ENCODE measurements at regions not wholly inside any gene's neighbourhood (a gene's known extent, or its start where the extent isn't known, plus 50 kb on each side); places are given as distances from the start of the nearest gene placed in this dataset.

- no peak for TF ChIP-seq CEBPB (tag; IDR thresholded peaks at IDR 0.05)
- no peak for TF ChIP-seq ATF3 (IDR thresholded peaks at IDR 0.05)
- TF ChIP-seq ATF3 (CRISPR knock-in tag; conservative IDR thresholded peaks at IDR 0.05): no peak
- no peak for TF ChIP-seq CTCF (IDR thresholded peaks at IDR 0.05 in 2 of 3, conservative IDR thresholded peaks at IDR 0.05 in 1 of 3; ENCODE audit: insufficient read depth in 2 of 3, low read depth in 1 of 3, low read length in 3 of 3)
- TF ChIP-seq ZNF707 (CRISPR knock-in tag; conservative IDR thresholded peaks at IDR 0.05): no peak
- no peak for TF ChIP-seq TFE3 (CRISPR knock-in tag; IDR thresholded peaks at IDR 0.05)
- no peak for TF ChIP-seq RFX5 (IDR thresholded peaks at IDR 0.05; ENCODE audit: low read depth, low read length)
- TF ChIP-seq SAFB2 (IDR thresholded peaks at IDR 0.05; ENCODE audit: borderline replicate concordance, low read depth, low read length, severe bottlenecking): no peak
- no peak for TF ChIP-seq RERE (CRISPR knock-in tag; IDR thresholded peaks at IDR 0.05; ENCODE audit: borderline replicate concordance)
- TF ChIP-seq NFYB (IDR thresholded peaks at IDR 0.05; ENCODE audit: extremely low read depth, insufficient read length): no peak
- TF ChIP-seq NCOA2 (IDR thresholded peaks at IDR 0.05; ENCODE audit: partially characterized antibody in 2 of 2): no peak
- no peak for TF ChIP-seq POLR2G (IDR thresholded peaks at IDR 0.05; ENCODE audit: low read depth, low read length)
These were observed 91.7 kb upstream of the SLC35G4 start for GRCh38 chr18:11517704-11518103.

All from K562 (cell line).